Fibroblast of mammary gland (primary cell): ENCODE measurements at regions not wholly inside any gene's neighbourhood (a gene's known extent, or its start where the extent isn't known, plus 50 kb on each side); places are given as distances from the start of the nearest gene placed in this dataset.

Source experiments
- DNase-seq: peaks from one replicate; pipeline ENCODE4 v3.0.0-alpha.2; 2010; ENCODE audit warnings: low read depth
- H3K4me3 ChIP-seq: 2 replicates; pipeline ENCODE4 v1.5.1; 2011; ENCODE audit warnings: low read depth, mild to moderate bottlenecking, low read length, moderate library complexity; ENCODE audit not compliant: control insufficient read depth
- TF ChIP-seq, protein P1 (sequence below): conservative IDR thresholded peaks from 2 replicates; pipeline ENCODE4 v1.5.1; 2011; ENCODE audit warnings: low read depth, low read length, inconsistent platforms; ENCODE audit not compliant: control insufficient read depth, insufficient read depth

DNA sequence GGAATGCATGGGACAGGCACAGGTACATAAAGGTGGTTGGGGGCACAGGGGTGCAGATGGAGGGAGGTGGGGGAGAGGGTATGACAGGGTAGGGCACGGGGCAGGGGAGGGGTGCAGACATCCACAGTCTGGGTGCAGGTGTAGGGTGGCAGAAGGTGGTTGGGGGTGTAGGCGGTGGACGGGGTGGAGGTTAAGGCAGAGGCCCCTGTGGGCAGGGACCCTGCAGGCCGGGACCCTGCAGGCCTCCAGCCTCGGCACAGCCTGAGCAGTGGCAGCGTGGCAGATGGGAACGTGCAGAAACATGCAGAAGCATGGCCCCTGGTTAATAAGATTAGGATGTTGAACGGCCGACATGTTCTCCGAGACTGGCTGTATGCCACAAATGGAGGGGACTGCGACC is 115.2 kb downstream of the RBFOX3 start:
- TF ChIP-seq, protein P1, sequence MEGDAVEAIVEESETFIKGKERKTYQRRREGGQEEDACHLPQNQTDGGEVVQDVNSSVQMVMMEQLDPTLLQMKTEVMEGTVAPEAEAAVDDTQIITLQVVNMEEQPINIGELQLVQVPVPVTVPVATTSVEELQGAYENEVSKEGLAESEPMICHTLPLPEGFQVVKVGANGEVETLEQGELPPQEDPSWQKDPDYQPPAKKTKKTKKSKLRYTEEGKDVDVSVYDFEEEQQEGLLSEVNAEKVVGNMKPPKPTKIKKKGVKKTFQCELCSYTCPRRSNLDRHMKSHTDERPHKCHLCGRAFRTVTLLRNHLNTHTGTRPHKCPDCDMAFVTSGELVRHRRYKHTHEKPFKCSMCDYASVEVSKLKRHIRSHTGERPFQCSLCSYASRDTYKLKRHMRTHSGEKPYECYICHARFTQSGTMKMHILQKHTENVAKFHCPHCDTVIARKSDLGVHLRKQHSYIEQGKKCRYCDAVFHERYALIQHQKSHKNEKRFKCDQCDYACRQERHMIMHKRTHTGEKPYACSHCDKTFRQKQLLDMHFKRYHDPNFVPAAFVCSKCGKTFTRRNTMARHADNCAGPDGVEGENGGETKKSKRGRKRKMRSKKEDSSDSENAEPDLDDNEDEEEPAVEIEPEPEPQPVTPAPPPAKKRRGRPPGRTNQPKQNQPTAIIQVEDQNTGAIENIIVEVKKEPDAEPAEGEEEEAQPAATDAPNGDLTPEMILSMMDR, result no peak
- no peak for DNase-seq
- H3K4me3 ChIP-seq, result no peak overlapping the region

DNA sequence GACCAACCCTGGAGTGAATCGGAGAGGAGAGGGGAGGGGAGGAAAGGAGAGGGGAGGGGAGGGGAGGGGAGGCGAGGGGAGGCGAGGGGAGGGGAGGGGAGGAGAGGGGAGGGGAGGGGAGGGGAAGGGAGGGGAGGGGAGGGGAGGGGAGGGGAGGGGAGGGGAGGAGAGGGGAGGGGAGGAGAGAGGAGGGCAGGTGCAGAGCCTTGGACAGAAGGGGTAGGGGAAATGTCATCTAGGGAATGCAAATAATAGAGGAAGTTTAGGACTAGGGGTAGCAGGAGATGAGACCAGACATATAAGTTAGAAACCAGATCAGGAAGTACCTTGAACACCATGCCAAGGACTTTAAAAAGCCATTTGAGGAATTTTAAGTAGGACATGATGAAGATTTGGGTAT is 119.8 kb downstream of the RBFOX3 start:
- no peak for DNase-seq
- no peak overlapping the region for H3K4me3 ChIP-seq
- TF ChIP-seq, protein P1, result no peak

DNA sequence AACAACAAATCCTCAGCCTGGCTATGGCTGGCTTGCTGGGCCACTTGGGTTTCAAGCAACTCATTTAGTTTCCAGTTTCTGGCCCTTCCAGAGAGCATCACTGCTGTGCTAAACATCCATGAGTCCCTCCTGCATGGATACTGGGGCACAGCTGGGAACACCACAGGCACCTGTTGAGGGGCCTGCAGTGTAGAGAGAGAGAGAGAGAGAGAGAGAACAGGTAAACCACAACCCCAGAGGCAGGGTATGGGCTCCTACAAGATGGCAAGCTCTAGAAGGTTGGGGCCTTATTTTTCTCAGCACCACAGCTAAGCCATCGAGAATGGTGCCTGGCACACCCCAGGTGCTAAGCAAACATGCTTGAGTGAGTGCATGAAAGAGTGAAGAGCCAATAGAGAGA is 120.3 kb downstream of the RBFOX3 start:
- TF ChIP-seq, protein P1, result no peak
- no peak for DNase-seq
- no peak overlapping the region for H3K4me3 ChIP-seq

DNA sequence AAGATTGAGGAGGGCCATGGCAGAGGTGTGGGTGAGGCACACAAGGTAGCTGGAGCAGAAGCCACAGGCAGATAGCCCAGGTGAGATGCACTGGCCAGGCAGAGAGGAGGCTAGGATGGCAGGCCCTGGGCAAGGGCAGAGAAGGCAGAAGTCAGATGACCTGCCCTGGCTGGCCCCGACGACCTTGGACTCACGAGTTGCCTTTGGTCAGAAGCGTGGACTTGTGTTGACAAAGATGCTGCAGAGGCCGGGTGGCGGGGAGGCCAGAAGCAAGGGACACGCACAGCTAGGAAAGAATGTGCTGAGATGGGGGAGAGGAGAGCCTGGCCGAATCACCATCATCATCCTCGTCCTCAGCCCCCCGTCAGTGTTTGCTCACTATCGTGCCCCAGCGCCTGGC is 123.7 kb downstream of the RBFOX3 start:
- no peak for DNase-seq
- TF ChIP-seq, protein P1, result no peak
- no peak overlapping the region for H3K4me3 ChIP-seq

DNA sequence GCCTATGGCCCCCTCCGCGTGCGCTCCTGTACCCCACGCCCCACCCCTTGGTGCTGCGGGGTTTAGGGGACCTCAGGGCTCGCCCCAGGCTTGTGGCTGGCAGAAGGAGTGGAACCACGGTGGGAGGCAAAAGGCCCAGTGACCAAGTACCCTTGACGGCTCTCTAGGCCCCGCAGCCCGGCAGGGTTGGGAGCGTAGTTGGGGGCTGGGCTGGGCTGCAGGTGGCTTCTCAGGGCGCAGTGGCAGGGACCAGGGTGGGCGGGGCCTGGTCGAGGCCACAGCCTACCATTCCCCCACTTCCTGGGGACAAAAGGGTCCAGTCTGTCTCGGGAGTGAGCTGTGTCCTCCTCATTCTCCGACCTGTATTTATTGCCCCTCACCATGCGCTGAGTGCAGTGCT is 124.9 kb downstream of the RBFOX3 start:
- no peak for DNase-seq
- H3K4me3 ChIP-seq, result no peak overlapping the region
- TF ChIP-seq, protein P1, result no peak

DNA sequence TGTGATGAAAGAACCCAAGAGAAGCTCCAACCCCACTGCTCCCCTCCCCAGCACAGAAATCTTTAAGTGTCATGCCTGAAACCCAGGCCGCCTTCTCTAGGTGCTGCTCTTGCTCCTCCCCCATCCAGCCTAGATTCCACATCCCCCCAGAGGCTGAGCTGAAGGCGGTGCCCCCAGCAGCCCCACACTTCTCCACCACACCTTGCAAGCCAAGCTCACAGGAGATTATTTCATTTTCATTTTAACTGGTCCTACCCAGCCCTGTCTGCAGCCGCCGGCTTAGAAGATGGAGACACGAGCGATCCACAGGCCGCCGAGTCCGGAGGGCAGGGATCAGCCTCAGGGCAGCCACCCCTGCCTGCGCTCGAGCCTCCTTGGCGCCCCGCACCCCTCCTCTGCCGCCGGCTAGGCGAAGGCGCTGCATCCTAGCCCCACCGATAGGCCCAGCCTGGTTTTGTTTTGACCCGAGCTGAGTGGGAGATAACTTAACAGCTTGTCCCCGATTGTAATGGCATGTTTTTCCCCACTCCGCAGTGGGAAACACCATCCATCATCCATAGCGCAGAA is 125.3 kb downstream of the RBFOX3 start:
- TF ChIP-seq, protein P1, result no peak
- no peak overlapping the region for H3K4me3 ChIP-seq
- no peak for DNase-seq
